PFSK-1 (cell line): ENCODE measurements at regions not wholly inside any gene's neighbourhood (a gene's known extent, or its start where the extent isn't known, plus 50 kb on each side); places are given as distances from the start of the nearest gene placed in this dataset.

Experiments
- FOXP2 ChIP-seq: optimal IDR thresholded peaks from 2 replicates; pipeline ENCODE3; 2011; ENCODE audit warnings: borderline replicate concordance, control low read depth, inconsistent platforms; ENCODE audit not compliant: insufficient read depth; ENCODE audit errors: extremely low read length, extremely low read depth
- POLR2AphosphoS5 ChIP-seq: IDR thresholded peaks from 2 replicates; pipeline ENCODE4 v1.6.1; 2012; ENCODE audit warnings: low read depth, mild to moderate bottlenecking, control low read depth, low read length, moderate library complexity
- SIN3A ChIP-seq: IDR thresholded peaks from 2 replicates; pipeline ENCODE4 v1.6.1; 2012; ENCODE audit warnings: mild to moderate bottlenecking, low read length, moderate library complexity, borderline replicate concordance; ENCODE audit not compliant: insufficient read depth
- TAF1 ChIP-seq: IDR thresholded peaks from 2 replicates; pipeline ENCODE4 v1.6.1; 2012; ENCODE audit warnings: low read length, control low read depth, borderline replicate concordance; ENCODE audit not compliant: insufficient read depth
- TF ChIP-seq, protein P1 (sequence below), 2 experiments: IDR thresholded peaks; 2 replicates each; pipeline versions ENCODE4 v1.6.1 to v1.8.0; 2011 to 2012; ENCODE audit warnings: low read depth in 2 of 2, low read length in 2 of 2, control low read depth in 1 of 2, inconsistent platforms in 1 of 2, mild to moderate bottlenecking in 1 of 2, moderate library complexity in 1 of 2; ENCODE audit not compliant: insufficient read depth in 1 of 2

DNA sequence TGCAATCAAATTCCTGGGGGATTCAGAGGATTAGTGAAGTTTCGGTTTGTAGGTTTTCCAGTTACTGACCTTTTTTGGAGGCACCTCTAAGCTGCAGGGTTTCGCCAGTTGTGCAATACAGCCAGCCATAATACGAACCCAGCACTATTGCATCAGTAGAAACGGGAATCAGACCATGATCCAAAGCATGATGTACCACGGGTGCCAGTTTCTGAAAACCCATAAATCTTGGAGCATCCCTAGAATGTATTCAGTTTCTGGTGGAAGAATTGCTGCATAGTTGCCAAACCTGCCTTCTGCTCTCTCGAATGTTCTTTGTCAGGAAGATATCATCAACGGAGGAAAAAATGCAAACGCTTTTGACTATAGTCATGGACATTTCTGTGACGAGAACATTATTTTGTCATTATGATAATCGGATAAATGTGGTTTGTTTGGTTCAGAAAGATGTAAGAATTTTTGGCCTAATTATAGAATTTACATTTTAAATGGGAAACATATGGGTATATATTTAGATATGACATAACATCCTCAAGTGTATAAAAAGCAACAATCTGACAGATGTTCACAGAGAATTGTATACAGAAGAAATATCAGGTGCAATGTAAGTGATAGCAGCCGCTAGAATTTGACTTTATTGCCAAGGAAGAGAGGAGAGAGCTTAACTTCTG lies 186.2 kb upstream of the PRKCQ start:
- TF ChIP-seq, protein P1, sequence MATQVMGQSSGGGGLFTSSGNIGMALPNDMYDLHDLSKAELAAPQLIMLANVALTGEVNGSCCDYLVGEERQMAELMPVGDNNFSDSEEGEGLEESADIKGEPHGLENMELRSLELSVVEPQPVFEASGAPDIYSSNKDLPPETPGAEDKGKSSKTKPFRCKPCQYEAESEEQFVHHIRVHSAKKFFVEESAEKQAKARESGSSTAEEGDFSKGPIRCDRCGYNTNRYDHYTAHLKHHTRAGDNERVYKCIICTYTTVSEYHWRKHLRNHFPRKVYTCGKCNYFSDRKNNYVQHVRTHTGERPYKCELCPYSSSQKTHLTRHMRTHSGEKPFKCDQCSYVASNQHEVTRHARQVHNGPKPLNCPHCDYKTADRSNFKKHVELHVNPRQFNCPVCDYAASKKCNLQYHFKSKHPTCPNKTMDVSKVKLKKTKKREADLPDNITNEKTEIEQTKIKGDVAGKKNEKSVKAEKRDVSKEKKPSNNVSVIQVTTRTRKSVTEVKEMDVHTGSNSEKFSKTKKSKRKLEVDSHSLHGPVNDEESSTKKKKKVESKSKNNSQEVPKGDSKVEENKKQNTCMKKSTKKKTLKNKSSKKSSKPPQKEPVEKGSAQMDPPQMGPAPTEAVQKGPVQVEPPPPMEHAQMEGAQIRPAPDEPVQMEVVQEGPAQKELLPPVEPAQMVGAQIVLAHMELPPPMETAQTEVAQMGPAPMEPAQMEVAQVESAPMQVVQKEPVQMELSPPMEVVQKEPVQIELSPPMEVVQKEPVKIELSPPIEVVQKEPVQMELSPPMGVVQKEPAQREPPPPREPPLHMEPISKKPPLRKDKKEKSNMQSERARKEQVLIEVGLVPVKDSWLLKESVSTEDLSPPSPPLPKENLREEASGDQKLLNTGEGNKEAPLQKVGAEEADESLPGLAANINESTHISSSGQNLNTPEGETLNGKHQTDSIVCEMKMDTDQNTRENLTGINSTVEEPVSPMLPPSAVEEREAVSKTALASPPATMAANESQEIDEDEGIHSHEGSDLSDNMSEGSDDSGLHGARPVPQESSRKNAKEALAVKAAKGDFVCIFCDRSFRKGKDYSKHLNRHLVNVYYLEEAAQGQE (IDR thresholded peaks at IDR 0.05; ENCODE audit: insufficient read depth in 1 of 2, low read depth in 2 of 2, low read length in 2 of 2): no peak
- TF ChIP-seq POLR2AphosphoS5 (no peak), SIN3A (no peak), TAF1 (no peak)

DNA sequence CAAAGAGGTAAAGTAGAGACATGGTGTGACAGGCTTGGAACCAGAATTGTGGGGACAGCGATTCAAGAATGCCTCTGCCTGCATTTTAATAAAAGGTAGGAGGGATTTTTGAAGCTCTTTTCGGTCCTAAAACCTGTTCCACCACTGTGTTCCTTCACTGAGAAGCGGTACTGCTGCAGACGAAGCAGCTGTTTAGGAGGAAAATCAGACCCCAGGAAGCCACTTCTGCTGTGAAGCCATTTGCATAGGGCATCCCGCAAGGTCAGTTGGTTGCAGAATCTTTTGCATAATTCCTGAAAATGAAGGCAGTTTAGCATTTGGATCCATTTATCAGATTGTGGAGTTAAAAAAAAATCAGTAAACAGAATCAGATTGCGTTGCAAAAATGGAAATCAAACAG lies 183.3 kb upstream of the PRKCQ start:
- TF ChIP-seq SIN3A (no peak), TAF1 (no peak)
- TF ChIP-seq, protein P1 (IDR thresholded peaks at IDR 0.05; ENCODE audit: insufficient read depth in 1 of 2, low read depth in 2 of 2, low read length in 2 of 2): no peak

DNA sequence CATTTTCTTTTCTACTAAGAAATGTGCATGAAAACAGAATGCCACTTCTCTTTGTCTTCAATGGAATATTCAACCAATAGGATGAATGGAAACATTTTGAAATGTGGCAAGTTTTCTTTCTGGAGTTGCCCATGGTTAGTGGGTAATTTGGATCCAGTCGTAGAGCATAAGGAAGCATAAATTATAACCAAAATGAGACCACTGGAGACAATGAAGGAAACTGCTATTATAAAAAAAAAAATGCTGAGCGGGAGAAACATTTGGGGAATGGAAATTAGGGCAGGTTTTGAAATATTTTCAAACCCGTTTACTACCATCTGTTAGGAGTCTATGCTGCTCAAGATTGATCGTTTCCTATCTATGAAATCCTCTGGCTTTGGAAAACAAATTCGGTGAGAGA lies 182.9 kb upstream of the PRKCQ start:
- TF ChIP-seq TAF1: no peak
- no peak for TF ChIP-seq FOXP2
- TF ChIP-seq, protein P1 (IDR thresholded peaks at IDR 0.05; ENCODE audit: insufficient read depth in 1 of 2, low read depth in 2 of 2, low read length in 2 of 2): no peak
- no peak for TF ChIP-seq POLR2AphosphoS5
- TF ChIP-seq SIN3A: no peak

DNA sequence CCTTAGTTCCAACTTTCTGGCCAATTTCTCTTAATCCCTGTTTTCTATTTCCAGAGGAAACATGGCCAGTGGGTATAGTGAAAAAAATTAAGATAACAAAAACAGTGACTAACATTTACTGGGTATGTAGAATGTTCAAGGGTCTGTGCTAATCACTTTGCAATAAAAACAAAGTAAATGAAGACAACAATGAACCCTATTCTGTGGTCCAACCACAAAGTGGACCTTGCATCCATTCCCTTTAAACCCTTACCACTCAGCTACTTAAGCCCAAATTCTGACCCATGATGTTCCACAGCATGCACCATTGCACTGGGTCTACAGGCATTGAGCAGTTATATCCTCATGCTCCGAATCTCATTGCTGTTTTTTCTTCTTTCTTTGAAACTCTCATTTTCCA lies 179.9 kb upstream of the PRKCQ start:
- TF ChIP-seq POLR2AphosphoS5: no peak
- TF ChIP-seq TAF1: no peak
- TF ChIP-seq SIN3A: no peak
- no peak for TF ChIP-seq FOXP2
- TF ChIP-seq, protein P1 (IDR thresholded peaks at IDR 0.05; ENCODE audit: insufficient read depth in 1 of 2, low read depth in 2 of 2, low read length in 2 of 2): no peak

DNA sequence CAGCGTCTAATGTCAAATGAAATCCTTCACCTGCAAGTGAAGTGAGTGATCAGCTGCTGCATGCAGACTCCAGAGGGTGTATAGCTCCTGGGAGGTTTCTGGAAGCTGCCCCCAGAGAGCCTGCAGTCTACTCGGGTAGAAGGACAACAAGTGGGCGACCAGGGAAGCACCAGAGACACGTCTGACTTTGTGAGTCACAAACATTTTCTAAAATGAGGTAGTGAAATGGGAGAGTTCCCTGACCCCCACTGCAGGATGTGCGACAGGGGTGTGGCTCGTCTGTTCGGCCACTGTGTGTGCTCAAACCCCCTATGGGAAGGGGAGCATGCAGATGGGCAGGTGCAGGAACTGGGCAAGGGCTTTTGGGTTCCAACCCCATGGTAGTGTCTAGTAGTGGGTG lies 177.1 kb upstream of the PRKCQ start:
- no peak for TF ChIP-seq SIN3A
- TF ChIP-seq TAF1: no peak
- TF ChIP-seq POLR2AphosphoS5: no peak
- TF ChIP-seq, protein P1 (IDR thresholded peaks at IDR 0.05; ENCODE audit: insufficient read depth in 1 of 2, low read depth in 2 of 2, low read length in 2 of 2): no peak
- TF ChIP-seq FOXP2: no peak
